Heart left ventricle (tissue), 16 donors: ENCODE measurements at regions not wholly inside any gene's neighbourhood (a gene's known extent, or its start where the extent isn't known, plus 50 kb on each side); places are given as distances from the start of the nearest gene placed in this dataset.

Source experiments
- ATAC-seq, 4 donors: fragments of 200-7000 bp; cut with Tn5 transposase; one replicate each; pipeline ENCODE4 v1.9.1; 2020 to 2022; ENCODE audit warnings: moderate library complexity in 4 of 4, mild to moderate bottlenecking in 3 of 4, moderate number of reproducible peaks in 1 of 4
- DNase-seq, 5 donors: peaks; one replicate each; pipeline ENCODE4 v3.0.0-alpha.2; 2020
- H3K27ac ChIP-seq, 12 donors: fragments of 200-600 bp; sonication (generic) in 4 of 12; one replicate each; pipeline versions ENCODE4 v1.5.0 to v1.8.0; 2016 to 2022; ENCODE audit warnings: mild to moderate bottlenecking in 2 of 12
- H3K27me3 ChIP-seq, 9 donors: fragments of 200-600 bp; sonication (generic) in 2 of 9; one replicate each; pipeline versions ENCODE4 v1.5.1 to v1.8.0; 2016 to 2022; ENCODE audit warnings: mild to moderate bottlenecking in 3 of 9
- H3K36me3 ChIP-seq, 9 donors: fragments of 200-600 bp; sonication (generic) in 2 of 9; one replicate each; pipeline versions ENCODE4 v1.5.0 to v1.8.0; 2018 to 2022; ENCODE audit warnings: mild to moderate bottlenecking in 2 of 9
- H3K4me1 ChIP-seq, 12 donors: fragments of 200-600 bp; sonication (generic) in 4 of 12; one replicate each; pipeline versions ENCODE4 v1.5.0 to v1.8.0; 2016 to 2022; ENCODE audit warnings: mild to moderate bottlenecking in 3 of 12
- H3K4me3 ChIP-seq, 12 donors: fragments of 200-600 bp; sonication (generic) in 4 of 12; one replicate each; pipeline versions ENCODE4 v1.5.0 to v1.8.0; 2017 to 2022; ENCODE audit warnings: mild to moderate bottlenecking in 9 of 12, moderate library complexity in 4 of 12
- H3K9me3 ChIP-seq, 12 donors: fragments of 200-600 bp; sonication (generic) in 4 of 12; one replicate each; pipeline versions ENCODE4 v1.5.0 to v1.8.0; 2016 to 2022; ENCODE audit warnings: mild to moderate bottlenecking in 1 of 12
- POLR2A ChIP-seq, 2 donors: fragments of 450-650 bp; IDR thresholded peaks; one replicate each; pipeline ENCODE4 v1.6.1; 2017; ENCODE audit warnings: antibody characterized with exemption in 2 of 2, mild to moderate bottlenecking in 2 of 2, moderate library complexity in 2 of 2
- WGBS, 4 donors: extraction: QIAGEN DNeasy Blood & Tissue Kit in 2 of 4; methylation state at CpG; one replicate each; pipeline versions ENCODE4 v1.1.5 to v1.1.7; 2013 to 2018; 5-methylcytosine and 5-hydroxymethylcytosine counted together
- intact Hi-C, 10 donors: fragments of 100-400 bp; cut with DNase I; formaldehyde crosslinking; loops; one replicate each; pipeline versions ENCODE4 v1.11.1 to v1.14.2; 2022
- microRNA-seq, 4 donors: library from miRNA; unstranded; fragments of <30 nt; microRNA quantifications; one replicate each; pipeline versions ENCODE4 to v1.2.0, GENCODE V29; 2017 to 2020
- TF ChIP-seq, protein P1 (sequence below), 12 donors: fragments of 200-600 bp; sonication (generic) in 4 of 12; IDR thresholded peaks; one replicate each; pipeline versions ENCODE4 v1.5.0 to v1.8.0; 2018 to 2022; ENCODE audit warnings: antibody characterized with exemption in 12 of 12, mild to moderate bottlenecking in 5 of 12
- donor health status: ischemic (EF 13 %, LVEDD 7.1; RV severe dilation, severe dysfunction).
- donor health status: healthy with polysubstance abuse.
- donor health status: DM: no; HTN: yes; CAD: no.
- donor health status: DM: no; HTN: no; CAD: no.
- donor health status: ischemic (EF 25% LVEDD 6.9; RV normal size, moderate dysfunction).
- donor health status: ischemic (EF 25% LVEDD 5.7; RV mildly dilated, moderate dysfunction).
- donor health status: healthy.
- donor health status: DM: yes; HTN: yes; CAD: no.
- donor health status: ischemic (EF 35%, LVEDD 5.7; RV mildly dilated, moderate dysfunction).
- donor health status: nonischemic (EF 11% LVEDD 7.7; RV severe dilation, severe dysfunction).
- donor health status: DM: yes; HTN: yes; CAD: no.
- donor health status: PGD.
- donor health status: ischemic (EF 29% LVEDD 5.4; RV normal size, mild dysfunction).
- donor health status: nonischemic (EF 23%, LVEDD 6.1; RV moderate dilation, normal function).

DNA sequence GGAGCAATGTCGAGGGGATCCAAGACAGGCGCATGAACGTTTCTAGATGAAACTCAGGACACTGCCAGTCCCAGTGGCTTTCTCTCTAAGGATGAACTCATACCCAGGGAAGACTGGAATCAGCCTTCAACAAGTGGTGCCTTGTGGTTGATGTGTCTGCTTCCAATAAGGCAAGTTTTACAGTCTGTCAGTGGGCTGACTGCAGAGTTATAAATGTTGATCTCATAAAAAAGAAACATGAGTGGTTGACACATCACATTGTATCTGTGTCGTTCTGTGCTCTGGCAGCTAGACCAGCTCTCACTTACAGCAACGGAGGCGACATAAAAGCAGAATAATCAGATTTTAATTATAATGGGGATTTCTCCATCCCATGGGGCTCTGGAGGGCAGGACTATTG lies 96.7 kb downstream of the SNX19 start:
- 52 to 72% (median 59%) methylated on average over 6 of the region's 6 CpGs for WGBS, 4 donors
- intact Hi-C loops: loop anchor here in 2 of 10 donors (10.0 kb wide), 2 partner anchors 145 to 165 kb away; no protein-coding TSS in a partner anchor
- TF ChIP-seq POLR2A (IDR thresholded peaks at IDR 0.05): no peak
- TF ChIP-seq, protein P1, sequence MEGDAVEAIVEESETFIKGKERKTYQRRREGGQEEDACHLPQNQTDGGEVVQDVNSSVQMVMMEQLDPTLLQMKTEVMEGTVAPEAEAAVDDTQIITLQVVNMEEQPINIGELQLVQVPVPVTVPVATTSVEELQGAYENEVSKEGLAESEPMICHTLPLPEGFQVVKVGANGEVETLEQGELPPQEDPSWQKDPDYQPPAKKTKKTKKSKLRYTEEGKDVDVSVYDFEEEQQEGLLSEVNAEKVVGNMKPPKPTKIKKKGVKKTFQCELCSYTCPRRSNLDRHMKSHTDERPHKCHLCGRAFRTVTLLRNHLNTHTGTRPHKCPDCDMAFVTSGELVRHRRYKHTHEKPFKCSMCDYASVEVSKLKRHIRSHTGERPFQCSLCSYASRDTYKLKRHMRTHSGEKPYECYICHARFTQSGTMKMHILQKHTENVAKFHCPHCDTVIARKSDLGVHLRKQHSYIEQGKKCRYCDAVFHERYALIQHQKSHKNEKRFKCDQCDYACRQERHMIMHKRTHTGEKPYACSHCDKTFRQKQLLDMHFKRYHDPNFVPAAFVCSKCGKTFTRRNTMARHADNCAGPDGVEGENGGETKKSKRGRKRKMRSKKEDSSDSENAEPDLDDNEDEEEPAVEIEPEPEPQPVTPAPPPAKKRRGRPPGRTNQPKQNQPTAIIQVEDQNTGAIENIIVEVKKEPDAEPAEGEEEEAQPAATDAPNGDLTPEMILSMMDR (IDR thresholded peaks at IDR 0.05): no peak
- Histone ChIP-seq H3K9me3 (no peaks in the 10 kb centered on the region), H3K36me3 (no peaks in the 10 kb centered on the region), H3K27ac (no peak overlapping the region), H3K4me3 (no peak overlapping the region), H3K4me1 (peaks cover 0 to 9% (median 0%) of the 10 kb centered on the region in 12 donors), H3K27me3 (no peaks in the 10 kb centered on the region)
- ATAC-seq: no peak
- no peak for DNase-seq

Small RNA genes lying in the stretch of these regions (microRNA-seq; reads per million reads assigned to microRNA genes)
- 0 reads per million in 4 donors for gene MIR8052
